Thoracic aorta (tissue), 2 donors: ENCODE measurements at regions not wholly inside any gene's neighbourhood (a gene's known extent, or its start where the extent isn't known, plus 50 kb on each side); places are given as distances from the start of the nearest gene placed in this dataset.

Source experiments
- ATAC-seq: fragments of 150-250 bp; one replicate; pipeline ENCODE4 v1.8.0; 2017; ENCODE audit warnings: low read depth; ENCODE audit not compliant: insufficient number of reproducible peaks, low FRiP score
- DNase-seq: peaks from one replicate; pipeline ENCODE4 v3.0.0-alpha.2; 2020; ENCODE audit warnings: low spot score
- H3K27ac ChIP-seq, 2 donors: fragments of 200-600 bp; sonication (generic); 1 replicate in 1 of 2; 2 replicates in 1 of 2; pipeline ENCODE4 v1.5.1; 2016; ENCODE audit warnings: mild to moderate bottlenecking in 2 of 2, moderate library complexity in 2 of 2
- H3K27me3 ChIP-seq: fragments of 200-600 bp; sonication (generic); replicated peaks from 2 replicates; pipeline ENCODE4 v1.6.0; 2016; ENCODE audit warnings: mild to moderate bottlenecking; ENCODE audit not compliant: insufficient read depth
- H3K36me3 ChIP-seq: fragments of 200-600 bp; sonication (generic); one replicate; pipeline ENCODE4 v1.5.1; 2016
- H3K4me1 ChIP-seq, 2 donors: fragments of 200-600 bp; sonication (generic); 1 replicate in 1 of 2; 2 replicates in 1 of 2; pipeline versions ENCODE4 v1.5.1 to v1.6.0; 2016; ENCODE audit warnings: low read depth in 2 of 2, mild to moderate bottlenecking in 1 of 2; ENCODE audit not compliant: control insufficient read depth in 1 of 2
- H3K4me3 ChIP-seq: fragments of 200-600 bp; sonication (generic); 2 replicates; pipeline ENCODE4 v1.5.1; 2016; ENCODE audit warnings: mild to moderate bottlenecking
- H3K9me3 ChIP-seq: fragments of 200-600 bp; sonication (generic); 2 replicates; pipeline ENCODE4 v1.5.1; 2016
- TF ChIP-seq, protein P1 (sequence below): fragments of 200-600 bp; sonication (generic); IDR thresholded peaks from one replicate; pipeline ENCODE4 v1.5.1; 2019; ENCODE audit warnings: antibody characterized with exemption

DNA sequence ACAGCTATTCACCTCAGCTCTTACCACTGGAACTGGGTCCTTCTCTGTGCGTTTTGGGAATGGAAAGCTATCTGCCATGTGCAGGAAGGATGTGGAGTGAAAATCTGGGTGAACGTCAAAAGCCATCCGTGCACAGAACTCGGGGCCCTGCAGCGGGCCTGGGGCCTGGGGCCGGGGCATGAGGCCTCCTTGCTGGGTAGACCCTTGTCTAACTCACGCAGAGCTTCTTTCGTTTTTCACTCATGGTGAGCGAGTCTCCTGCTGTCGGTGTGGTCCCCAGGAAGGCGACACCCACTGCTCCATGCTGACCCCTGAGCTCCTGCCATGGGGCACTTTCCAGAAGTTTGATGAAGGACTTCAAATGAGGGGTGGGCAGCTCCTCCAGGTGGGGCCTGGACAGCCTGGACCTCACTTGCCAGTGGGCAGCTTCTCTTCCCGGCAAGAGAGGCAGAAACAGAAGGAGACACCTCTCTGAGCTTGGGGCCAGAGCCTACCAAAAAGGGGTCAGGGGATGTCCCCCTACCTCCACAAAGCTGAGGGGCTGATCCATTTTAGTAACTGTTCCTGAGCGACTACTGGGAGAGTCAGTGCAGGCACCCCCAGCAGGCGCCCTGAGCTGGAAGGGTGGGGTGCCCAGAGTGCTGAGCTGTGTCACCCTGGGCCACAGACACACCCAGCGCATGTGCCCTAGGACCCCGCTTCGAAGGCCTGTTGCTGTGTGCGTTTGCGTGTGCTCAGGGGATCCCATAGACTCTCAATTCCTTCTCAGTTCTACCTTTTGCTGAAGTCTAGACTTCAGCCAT, 117.7 kb upstream of the HDAC4 start:
- no peak for ATAC-seq
- H3K9me3 ChIP-seq = no peaks in the 10 kb centered on the region
- H3K4me1 ChIP-seq = no peaks in the 10 kb centered on the region
- TF ChIP-seq, protein P1, sequence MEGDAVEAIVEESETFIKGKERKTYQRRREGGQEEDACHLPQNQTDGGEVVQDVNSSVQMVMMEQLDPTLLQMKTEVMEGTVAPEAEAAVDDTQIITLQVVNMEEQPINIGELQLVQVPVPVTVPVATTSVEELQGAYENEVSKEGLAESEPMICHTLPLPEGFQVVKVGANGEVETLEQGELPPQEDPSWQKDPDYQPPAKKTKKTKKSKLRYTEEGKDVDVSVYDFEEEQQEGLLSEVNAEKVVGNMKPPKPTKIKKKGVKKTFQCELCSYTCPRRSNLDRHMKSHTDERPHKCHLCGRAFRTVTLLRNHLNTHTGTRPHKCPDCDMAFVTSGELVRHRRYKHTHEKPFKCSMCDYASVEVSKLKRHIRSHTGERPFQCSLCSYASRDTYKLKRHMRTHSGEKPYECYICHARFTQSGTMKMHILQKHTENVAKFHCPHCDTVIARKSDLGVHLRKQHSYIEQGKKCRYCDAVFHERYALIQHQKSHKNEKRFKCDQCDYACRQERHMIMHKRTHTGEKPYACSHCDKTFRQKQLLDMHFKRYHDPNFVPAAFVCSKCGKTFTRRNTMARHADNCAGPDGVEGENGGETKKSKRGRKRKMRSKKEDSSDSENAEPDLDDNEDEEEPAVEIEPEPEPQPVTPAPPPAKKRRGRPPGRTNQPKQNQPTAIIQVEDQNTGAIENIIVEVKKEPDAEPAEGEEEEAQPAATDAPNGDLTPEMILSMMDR = no peak
- no peaks in the 10 kb centered on the region for H3K27me3 ChIP-seq
- DNase-seq = no peak
- H3K36me3 ChIP-seq = no peaks in the 10 kb centered on the region
- no peak overlapping the region for H3K27ac ChIP-seq
- no peak overlapping the region for H3K4me3 ChIP-seq

DNA sequence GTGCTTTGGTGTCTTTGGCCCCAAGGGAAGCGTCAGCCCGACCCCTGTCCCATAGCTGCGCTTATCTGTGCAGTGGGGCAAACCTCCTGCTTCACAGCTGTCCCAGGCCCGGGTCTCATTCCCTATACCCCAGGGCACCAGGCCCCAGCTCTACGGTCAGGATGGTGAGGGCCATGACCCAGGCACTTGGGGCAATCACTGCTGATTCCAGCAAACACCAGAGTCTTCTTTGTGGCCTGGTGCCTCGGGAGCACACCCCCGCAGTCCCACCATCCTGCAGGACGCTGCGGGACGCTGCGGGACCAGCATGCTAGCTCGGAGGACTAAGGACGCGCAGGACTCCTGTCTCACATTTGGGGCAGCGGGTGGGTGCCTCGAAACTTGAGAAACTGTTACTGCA, 116.9 kb upstream of the HDAC4 start:
- TF ChIP-seq, protein P1 = no peak
- DNase-seq (no peak), ATAC-seq (no peak)
- Histone ChIP-seq H3K27ac (no peak overlapping the region), H3K27me3 (no peaks in the 10 kb centered on the region), H3K4me1 (no peaks in the 10 kb centered on the region), H3K9me3 (no peaks in the 10 kb centered on the region), H3K4me3 (no peak overlapping the region), H3K36me3 (no peaks in the 10 kb centered on the region)

DNA sequence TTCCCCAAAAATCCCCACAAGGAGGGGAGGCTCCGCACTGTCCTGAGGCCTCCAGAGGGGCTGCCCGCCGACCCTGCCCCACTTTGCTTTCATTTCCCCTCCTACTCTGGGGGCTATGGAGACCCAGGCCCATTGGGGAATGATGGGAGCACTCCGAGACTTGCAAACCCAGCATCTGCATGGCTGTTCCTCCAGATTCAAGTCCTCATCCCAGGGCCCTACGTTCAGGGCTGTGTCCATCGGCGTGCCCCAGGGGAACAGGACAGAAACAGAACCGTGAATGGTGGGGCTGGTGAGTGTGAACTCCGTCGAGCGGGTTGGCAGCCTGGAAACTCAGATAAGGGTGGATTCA, 116.1 kb upstream of the HDAC4 start:
- DNase-seq = no peak
- H3K4me3 ChIP-seq = no peak overlapping the region
- TF ChIP-seq, protein P1 = no peak
- ATAC-seq = no peak
- H3K27me3 ChIP-seq = no peaks in the 10 kb centered on the region
- no peak overlapping the region for H3K27ac ChIP-seq
- H3K9me3 ChIP-seq = no peaks in the 10 kb centered on the region
- no peaks in the 10 kb centered on the region for H3K4me1 ChIP-seq
- no peaks in the 10 kb centered on the region for H3K36me3 ChIP-seq

DNA sequence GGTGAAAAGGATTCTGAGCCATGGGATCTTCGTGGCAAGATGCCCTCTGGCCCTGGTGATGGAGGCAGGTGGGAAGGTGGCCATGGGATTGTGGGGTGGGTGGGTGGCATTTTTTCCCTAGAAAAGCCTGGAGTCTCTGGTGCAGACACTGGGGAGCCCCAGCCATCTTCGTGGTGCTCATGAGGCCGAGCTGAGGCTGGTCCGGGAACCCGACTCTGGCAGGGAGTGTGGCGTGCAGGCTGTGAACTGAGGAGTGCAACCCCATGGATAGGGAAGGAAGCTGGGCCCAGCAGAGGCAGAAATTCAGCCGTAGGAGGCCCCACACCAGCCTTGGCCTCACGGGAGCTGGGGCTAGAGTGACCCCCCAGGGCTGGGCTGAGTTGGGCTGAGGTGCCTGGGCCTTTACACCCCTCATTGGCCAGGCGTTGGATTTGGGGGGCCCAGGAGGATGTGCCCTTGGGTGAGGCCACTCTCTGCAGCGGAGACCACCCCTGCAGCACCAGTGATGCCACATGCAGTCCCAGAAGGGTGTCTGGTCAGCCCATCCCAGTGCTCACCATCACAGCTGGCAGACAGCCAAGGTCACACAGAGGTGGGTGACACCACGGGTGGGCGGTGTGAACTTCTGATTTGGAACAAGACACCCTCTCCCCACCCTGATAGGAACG, 115.6 kb upstream of the HDAC4 start:
- no peak overlapping the region for H3K4me3 ChIP-seq
- no peaks in the 10 kb centered on the region for H3K9me3 ChIP-seq
- no peak for ATAC-seq

More for the DNA sequence above, 115.6 kb upstream of the HDAC4 start:
- TF ChIP-seq, protein P1 = no peak
- Histone ChIP-seq H3K4me1 (no peaks in the 10 kb centered on the region), H3K27ac (no peak overlapping the region), H3K36me3 (no peaks in the 10 kb centered on the region), H3K27me3 (no peaks in the 10 kb centered on the region)
- DNase-seq = no peak
